NAMALWA (cell line): ENCODE measurements at regions not wholly inside any gene's neighbourhood (a gene's known extent, or its start where the extent isn't known, plus 50 kb on each side); places are given as distances from the start of the nearest gene placed in this dataset.

Experiments used
- DNase-seq: peaks from one replicate; pipeline ENCODE4 v3.0.0-alpha.2; 2015; ENCODE audit warnings: low spot score

GRCh38 chr7:31456646-31457368 is 57.1 kb upstream of the ITPRID1 start:
- DNase-seq, result no peak

GRCh38 chr7:31457551-31457950 is 56.3 kb upstream of the ITPRID1 start:
- no peak for DNase-seq

- DNase-seq, result no peak
These were observed 55.7 kb upstream of the ITPRID1 start for GRCh38 chr7:31458203-31458602.

GRCh38 chr7:31462636-31463035 is 51.3 kb upstream of the ITPRID1 start:
- no peak for DNase-seq
